ENCODE measurements at regions not wholly inside any gene's neighbourhood (a gene's known extent, or its start where the extent isn't known, plus 50 kb on each side); places are given as distances from the start of the nearest gene placed in this dataset.

- DNase-seq (ENCODE audit: insufficient read length, low spot score) (no peak), FAIRE-seq (no peak)
- no peak for TF ChIP-seq POLR2A (IDR thresholded peaks at IDR 0.05; ENCODE audit: low read depth, low read length)
Measured at GRCh38 chr10:118107541-118107940, 60.8 kb upstream of the RAB11FIP2 start.

GRCh38 chr10:118107040-118107439, 60.3 kb upstream of the RAB11FIP2 start:
- TF ChIP-seq POLR2A (IDR thresholded peaks at IDR 0.05; ENCODE audit: low read depth, low read length) = no peak
- DNase-seq (ENCODE audit: insufficient read length, low spot score) = no peak
- no peak for FAIRE-seq

GRCh38 chr10:118106426-118106825, 59.7 kb upstream of the RAB11FIP2 start:
- no peak for DNase-seq (ENCODE audit: insufficient read length, low spot score)
- no peak for FAIRE-seq
- no peak for TF ChIP-seq POLR2A (IDR thresholded peaks at IDR 0.05; ENCODE audit: low read depth, low read length)

- no peak for DNase-seq (ENCODE audit: insufficient read length, low spot score)
Measured at GRCh38 chr10:118102121-118102520, 55.4 kb upstream of the RAB11FIP2 start.

GRCh38 chr10:118101501-118101900, 54.8 kb upstream of the RAB11FIP2 start:
- DNase-seq (ENCODE audit: insufficient read length, low spot score) (no peak), FAIRE-seq (no peak)
- no peak for TF ChIP-seq POLR2A (IDR thresholded peaks at IDR 0.05; ENCODE audit: low read depth, low read length)

More at GRCh38 chr10:118102121-118102520, 55.4 kb upstream of the RAB11FIP2 start:
- no peak for TF ChIP-seq POLR2A (IDR thresholded peaks at IDR 0.05; ENCODE audit: low read depth, low read length)
- no peak for FAIRE-seq
